Gastrocnemius medialis (tissue), 4 donors: ENCODE measurements at regions not wholly inside any gene's neighbourhood (a gene's known extent, or its start where the extent isn't known, plus 50 kb on each side); places are given as distances from the start of the nearest gene placed in this dataset.
A peak's percentile ranks its signal among the peaks of the same experiment; 100 is the strongest.

Experiments used
- ATAC-seq, 2 donors: fragments of 150-250 bp; one replicate each; pipeline ENCODE4 v1.9.1; 2016
- DNase-seq, 2 donors: peaks; one replicate each; pipeline ENCODE4 v3.0.0-alpha.2; 2019
- H3K27ac ChIP-seq, 4 donors: fragments of 200-600 bp; sonication (generic); 1 replicate in 1 of 4; 2 replicates in 3 of 4; pipeline ENCODE4 v1.5.1; 2016 to 2018; ENCODE audit warnings: mild to moderate bottlenecking in 2 of 4, moderate library complexity in 1 of 4
- H3K27me3 ChIP-seq, 3 donors: fragments of 200-600 bp; sonication (generic) in 2 of 3; 1 replicate in 1 of 3; 2 replicates in 2 of 3; pipeline versions ENCODE4 v1.5.1 to v1.6.0; 2016 to 2019; ENCODE audit warnings: mild to moderate bottlenecking in 1 of 3, moderate library complexity in 1 of 3
- H3K36me3 ChIP-seq, 2 donors: fragments of 200-600 bp; sonication (generic) in 1 of 2; one replicate each; pipeline ENCODE4 v1.5.1; 2017 to 2018
- H3K4me1 ChIP-seq, 2 donors: fragments of 200-600 bp; sonication (generic) in 1 of 2; one replicate each; pipeline ENCODE4 v1.5.1; 2016 to 2017; ENCODE audit warnings: mild to moderate bottlenecking in 2 of 2
- H3K4me3 ChIP-seq, 4 donors: fragments of 200-600 bp; sonication (generic) in 3 of 4; 1 replicate in 1 of 4; 2 replicates in 3 of 4; pipeline ENCODE4 v1.5.1; 2016 to 2019; ENCODE audit warnings: mild to moderate bottlenecking in 2 of 4
- H3K9me3 ChIP-seq, 3 donors: fragments of 200-600 bp; sonication (generic) in 2 of 3; 1 replicate in 1 of 3; 2 replicates in 2 of 3; pipeline ENCODE4 v1.5.1; 2016 to 2019
- CTCF ChIP-seq, 5 experiments: fragments of 450-650 bp in 3 of 5; fragments of 200-600 bp in 2 of 5; sonication (generic) in 2 of 5; IDR thresholded peaks in 4 of 5; conservative IDR thresholded peaks in 1 of 5; 1 replicate in 4 of 5; 2 replicates in 1 of 5; pipeline ENCODE4 v1.5.1; 2016 to 2019; ENCODE audit warnings: antibody characterized with exemption in 5 of 5, mild to moderate bottlenecking in 3 of 5, moderate library complexity in 3 of 5
- POLR2A ChIP-seq, 2 donors: fragments of 450-650 bp; IDR thresholded peaks; one replicate each; pipeline ENCODE4 v1.6.1; 2017; ENCODE audit warnings: antibody characterized with exemption in 2 of 2, mild to moderate bottlenecking in 2 of 2, moderate library complexity in 2 of 2
- in situ Hi-C, 4 donors: fragments of 200-750 bp; cut with MboI; loops; one replicate each; pipeline versions ENCODE4 v1.15.0 to v1.8.0; 2017; ENCODE audit warnings: low sequenced_read_pairs in 4 of 4
- intact Hi-C: fragments of 100-400 bp; cut with DNase I; formaldehyde crosslinking; loops from one replicate; pipeline ENCODE4 v1.15.1; 2023; ENCODE audit warnings: low total_unique reads

DNA sequence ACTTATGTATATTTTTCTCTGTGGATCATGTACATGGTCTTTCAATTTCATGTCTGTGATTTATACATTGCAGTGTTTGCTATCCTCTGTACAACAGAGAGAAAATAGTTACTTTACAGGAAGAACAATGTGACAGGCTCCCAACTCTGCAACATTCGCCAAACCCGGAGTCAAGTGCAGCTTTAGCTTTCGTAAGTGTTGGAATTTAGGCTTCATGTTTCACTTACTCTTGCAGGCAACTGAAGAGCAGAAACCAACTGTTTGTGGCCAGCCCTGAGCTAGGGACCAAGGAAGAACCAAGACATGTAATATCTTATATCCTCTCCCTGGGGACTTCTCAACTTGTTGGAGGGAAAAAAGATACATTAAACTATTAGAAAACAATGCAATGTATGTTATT lies 147.9 kb downstream of the C5orf15 start:
- no peaks in the 10 kb centered on the region for H3K36me3 ChIP-seq
- ATAC-seq (peak; percentile 79 to 82), DNase-seq (peak; percentile 64 to 72)
- peaks cover 39 to 44% of the 10 kb centered on the region in 2 donors for H3K4me1 ChIP-seq
- intact Hi-C loops (loop anchor here (2.0 to 5.0 kb wide), 4 partner anchors 40 to 172 kb away; no protein-coding TSS in a partner anchor), in situ Hi-C loops (no loop called here)
- H3K27ac ChIP-seq, result peak overlapping the region; percentile 81 to 86 (median 83)
- TF ChIP-seq POLR2A (IDR thresholded peaks at IDR 0.05) (peak in 1 of 2 donors; percentile 47), CTCF (IDR thresholded peaks at IDR 0.05 in 4 of 5, conservative IDR thresholded peaks at IDR 0.05 in 1 of 5) (no peak)
- H3K4me3 ChIP-seq, result no peak overlapping the region
- no peaks in the 10 kb centered on the region for H3K27me3 ChIP-seq
- no peaks in the 10 kb centered on the region for H3K9me3 ChIP-seq

GRCh38 chr5:133819977-133820471 lies 148.4 kb downstream of the C5orf15 start:
- no peak overlapping the region for H3K4me3 ChIP-seq
- peaks cover 39 to 41% of the 10 kb centered on the region in 2 donors for H3K4me1 ChIP-seq
- no peaks in the 10 kb centered on the region for H3K36me3 ChIP-seq
- intact Hi-C loops, result loop anchor here (2.0 to 5.0 kb wide), 4 partner anchors 39 to 172 kb away; no protein-coding TSS in a partner anchor
- H3K9me3 ChIP-seq, result no peaks in the 10 kb centered on the region
- H3K27me3 ChIP-seq, result no peaks in the 10 kb centered on the region
- TF ChIP-seq CTCF (IDR thresholded peaks at IDR 0.05 in 4 of 5, conservative IDR thresholded peaks at IDR 0.05 in 1 of 5) (no peak), POLR2A (IDR thresholded peaks at IDR 0.05) (no peak)
- peak overlapping the region; percentile 81 to 86 (median 83) for H3K27ac ChIP-seq
- DNase-seq (no peak), ATAC-seq (peak; percentile 2 to 5)
- in situ Hi-C loops, result no loop called here

DNA sequence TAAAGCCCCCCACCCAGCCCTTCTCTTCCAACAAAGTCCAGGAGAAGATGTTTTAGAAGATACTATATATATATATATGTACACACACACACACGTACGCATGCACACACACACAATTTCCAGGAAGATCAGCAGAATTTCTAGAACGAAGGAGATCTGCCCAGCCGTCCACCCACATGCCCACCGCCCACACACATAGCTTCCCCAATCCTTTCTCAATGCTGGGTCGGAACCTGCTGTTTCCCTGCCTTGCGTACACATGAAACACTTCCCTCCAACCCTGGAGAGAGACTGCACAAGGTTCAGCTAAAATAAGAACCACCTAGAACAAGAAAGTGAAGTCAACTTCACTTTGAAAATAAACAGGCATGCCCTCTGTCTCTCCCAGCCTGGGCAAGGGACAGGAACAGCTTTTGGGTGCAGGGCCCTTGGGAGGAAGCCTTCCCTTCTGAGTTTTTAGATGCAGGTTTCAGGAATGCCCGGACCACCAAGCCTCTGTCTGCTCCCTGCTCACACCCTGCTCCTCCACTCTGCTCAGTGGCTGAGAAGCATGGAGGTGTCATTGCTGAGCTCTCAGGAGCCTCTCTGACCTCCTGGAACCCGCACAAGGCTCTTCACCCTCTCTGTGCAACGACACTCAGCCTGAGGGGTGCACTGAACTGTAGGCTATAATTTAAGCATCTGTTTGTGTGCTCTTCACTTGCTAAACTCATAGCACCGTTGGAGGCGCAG lies 149.4 kb downstream of the C5orf15 start:
- ATAC-seq (peak in 1 of 2 donors; percentile 24), DNase-seq (no peak)
- Histone ChIP-seq H3K36me3 (no peaks in the 10 kb centered on the region), H3K27me3 (no peaks in the 10 kb centered on the region), H3K4me1 (peaks cover 39 to 41% of the 10 kb centered on the region in 2 donors), H3K9me3 (no peaks in the 10 kb centered on the region), H3K27ac (peak overlapping the region; percentile 81 to 86 (median 83)), H3K4me3 (no peak overlapping the region)
- intact Hi-C loops, result no loop called here
- no peak for TF ChIP-seq POLR2A (IDR thresholded peaks at IDR 0.05)
- TF ChIP-seq CTCF (IDR thresholded peaks at IDR 0.05 in 4 of 5, conservative IDR thresholded peaks at IDR 0.05 in 1 of 5), result no peak
- in situ Hi-C loops, result no loop called here

- H3K27ac ChIP-seq, result peak overlapping the region; percentile 81 to 86 (median 83)
- no peak overlapping the region for H3K4me3 ChIP-seq
- no peaks in the 10 kb centered on the region for H3K36me3 ChIP-seq
- intact Hi-C loops, result no loop called here
- DNase-seq (peak; percentile 92 to 94), ATAC-seq (peak; percentile 89 to 91)
- in situ Hi-C loops, result no loop called here
- no peaks in the 10 kb centered on the region for H3K9me3 ChIP-seq
- TF ChIP-seq CTCF (IDR thresholded peaks at IDR 0.05 in 4 of 5, conservative IDR thresholded peaks at IDR 0.05 in 1 of 5) (peak in 1 of 5 experiments; percentile 11), POLR2A (IDR thresholded peaks at IDR 0.05) (peak in 1 of 2 donors; percentile 22)
- no peaks in the 10 kb centered on the region for H3K27me3 ChIP-seq
- peaks cover 39 to 41% of the 10 kb centered on the region in 2 donors for H3K4me1 ChIP-seq
Observed at GRCh38 chr5:133818031-133818431, 150.4 kb downstream of the C5orf15 start.
